ENCODE measurements at regions not wholly inside any gene's neighbourhood (a gene's known extent, or its start where the extent isn't known, plus 50 kb on each side); places are given as distances from the start of the nearest gene placed in this dataset.

GRCh38 chr2:13522096-13522495 lies 805.4 kb downstream of the TRIB2 start:
- no peak for TF ChIP-seq POLR2A (IDR thresholded peaks at IDR 0.05)
- TF ChIP-seq POLR2AphosphoS5 (IDR thresholded peaks at IDR 0.05) = no peak
- no peak for TF ChIP-seq CTCF (IDR thresholded peaks at IDR 0.05)
- no peak for TF ChIP-seq EP300 (IDR thresholded peaks at IDR 0.05; ENCODE audit: low read depth)
